ENCODE measurements at regions not wholly inside any gene's neighbourhood (a gene's known extent, or its start where the extent isn't known, plus 50 kb on each side); places are given as distances from the start of the nearest gene placed in this dataset.

DNA sequence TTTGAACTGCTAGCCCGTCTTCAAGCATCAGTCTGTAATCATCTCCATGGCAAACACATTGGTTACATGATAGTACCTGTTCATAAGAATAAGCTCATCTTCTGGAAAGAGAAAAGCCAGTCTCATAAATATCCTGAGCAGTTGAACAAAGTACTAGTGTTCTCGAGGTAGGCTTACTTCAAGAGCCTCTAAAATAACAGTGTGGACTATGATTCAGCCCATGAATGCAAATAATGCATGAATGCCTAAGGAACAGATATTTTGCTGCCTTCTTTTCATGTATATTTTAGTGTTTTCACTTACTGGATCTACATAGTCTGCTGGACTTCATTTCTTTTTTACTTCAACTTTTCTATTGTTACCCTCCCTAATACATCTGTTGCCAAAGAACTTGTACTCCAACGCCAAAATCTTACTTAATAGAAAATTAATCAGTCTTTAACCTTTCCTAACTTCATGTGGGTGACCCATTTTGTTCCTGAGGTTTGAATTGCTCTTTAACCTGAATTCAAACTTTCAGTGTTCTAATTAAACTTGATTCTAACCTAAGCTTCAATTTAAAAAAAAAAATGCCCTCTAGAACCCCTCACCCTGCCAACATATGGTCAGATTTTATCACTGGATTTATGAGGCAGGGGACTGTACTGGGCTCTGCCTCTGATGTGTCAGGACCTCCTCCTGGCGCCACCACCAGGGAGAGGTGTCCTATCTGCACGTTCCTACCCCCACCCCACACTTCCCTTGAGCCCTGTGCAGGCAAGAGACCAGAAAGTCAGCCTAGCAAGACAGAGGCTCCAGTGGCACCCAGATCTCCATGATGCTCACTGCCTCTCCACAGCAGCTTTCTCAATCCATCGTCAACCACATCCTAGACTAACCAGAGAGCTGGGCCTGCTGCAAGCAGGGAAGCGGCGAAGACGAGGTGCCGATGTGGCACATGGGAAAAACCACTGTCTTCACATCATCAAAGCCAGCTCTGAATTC, 264.7 kb upstream of the ID2 start:
- TF ChIP-seq, protein P1, sequence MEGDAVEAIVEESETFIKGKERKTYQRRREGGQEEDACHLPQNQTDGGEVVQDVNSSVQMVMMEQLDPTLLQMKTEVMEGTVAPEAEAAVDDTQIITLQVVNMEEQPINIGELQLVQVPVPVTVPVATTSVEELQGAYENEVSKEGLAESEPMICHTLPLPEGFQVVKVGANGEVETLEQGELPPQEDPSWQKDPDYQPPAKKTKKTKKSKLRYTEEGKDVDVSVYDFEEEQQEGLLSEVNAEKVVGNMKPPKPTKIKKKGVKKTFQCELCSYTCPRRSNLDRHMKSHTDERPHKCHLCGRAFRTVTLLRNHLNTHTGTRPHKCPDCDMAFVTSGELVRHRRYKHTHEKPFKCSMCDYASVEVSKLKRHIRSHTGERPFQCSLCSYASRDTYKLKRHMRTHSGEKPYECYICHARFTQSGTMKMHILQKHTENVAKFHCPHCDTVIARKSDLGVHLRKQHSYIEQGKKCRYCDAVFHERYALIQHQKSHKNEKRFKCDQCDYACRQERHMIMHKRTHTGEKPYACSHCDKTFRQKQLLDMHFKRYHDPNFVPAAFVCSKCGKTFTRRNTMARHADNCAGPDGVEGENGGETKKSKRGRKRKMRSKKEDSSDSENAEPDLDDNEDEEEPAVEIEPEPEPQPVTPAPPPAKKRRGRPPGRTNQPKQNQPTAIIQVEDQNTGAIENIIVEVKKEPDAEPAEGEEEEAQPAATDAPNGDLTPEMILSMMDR (IDR thresholded peaks at IDR 0.05; ENCODE audit: partially characterized antibody, unreplicated experiment), result no peak
- H3K4me1 Mint-ChIP-seq (ENCODE audit: low read depth, unreplicated experiment), result no peaks in the 10 kb centered on the region
- no peaks in the 10 kb centered on the region for H3K9me3 Mint-ChIP-seq (ENCODE audit: unreplicated experiment)
- no peak overlapping the region for H3K4me3 Mint-ChIP-seq (ENCODE audit: unreplicated experiment)
- no peaks in the 10 kb centered on the region for H3K27me3 Mint-ChIP-seq (ENCODE audit: unreplicated experiment)
- DNase-seq, result no peak
- H3K36me3 Mint-ChIP-seq (ENCODE audit: unreplicated experiment), result no peaks in the 10 kb centered on the region
- H3K27ac Mint-ChIP-seq (ENCODE audit: unreplicated experiment), result no peak overlapping the region

DNA sequence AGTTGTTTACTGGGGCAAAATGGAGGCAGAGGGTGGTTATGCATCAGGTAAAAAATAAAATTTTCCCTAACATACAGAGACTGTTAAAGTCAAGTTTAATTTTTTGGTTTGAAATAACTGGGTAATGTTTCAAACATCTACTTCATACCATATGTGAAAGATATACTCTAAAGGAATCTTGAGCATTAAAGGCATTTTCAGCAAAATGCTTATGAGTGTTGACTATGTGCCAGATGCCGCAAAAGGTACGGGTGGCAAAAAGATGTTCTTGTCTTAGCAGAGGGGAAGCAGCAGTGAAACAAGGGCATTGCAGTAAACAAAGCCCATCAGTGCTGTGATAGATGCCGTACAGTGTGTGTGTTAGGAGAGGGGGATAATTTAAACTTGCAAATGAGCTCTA, 263.1 kb upstream of the ID2 start:
- Mint-ChIP-seq H3K4me1 (ENCODE audit: low read depth, unreplicated experiment) (no peaks in the 10 kb centered on the region), H3K36me3 (ENCODE audit: unreplicated experiment) (no peaks in the 10 kb centered on the region), H3K4me3 (ENCODE audit: unreplicated experiment) (no peak overlapping the region), H3K9me3 (ENCODE audit: unreplicated experiment) (no peaks in the 10 kb centered on the region), H3K27ac (ENCODE audit: unreplicated experiment) (no peak overlapping the region), H3K27me3 (ENCODE audit: unreplicated experiment) (no peaks in the 10 kb centered on the region)
- no peak for DNase-seq
- TF ChIP-seq, protein P1 (IDR thresholded peaks at IDR 0.05; ENCODE audit: partially characterized antibody, unreplicated experiment), result no peak

DNA sequence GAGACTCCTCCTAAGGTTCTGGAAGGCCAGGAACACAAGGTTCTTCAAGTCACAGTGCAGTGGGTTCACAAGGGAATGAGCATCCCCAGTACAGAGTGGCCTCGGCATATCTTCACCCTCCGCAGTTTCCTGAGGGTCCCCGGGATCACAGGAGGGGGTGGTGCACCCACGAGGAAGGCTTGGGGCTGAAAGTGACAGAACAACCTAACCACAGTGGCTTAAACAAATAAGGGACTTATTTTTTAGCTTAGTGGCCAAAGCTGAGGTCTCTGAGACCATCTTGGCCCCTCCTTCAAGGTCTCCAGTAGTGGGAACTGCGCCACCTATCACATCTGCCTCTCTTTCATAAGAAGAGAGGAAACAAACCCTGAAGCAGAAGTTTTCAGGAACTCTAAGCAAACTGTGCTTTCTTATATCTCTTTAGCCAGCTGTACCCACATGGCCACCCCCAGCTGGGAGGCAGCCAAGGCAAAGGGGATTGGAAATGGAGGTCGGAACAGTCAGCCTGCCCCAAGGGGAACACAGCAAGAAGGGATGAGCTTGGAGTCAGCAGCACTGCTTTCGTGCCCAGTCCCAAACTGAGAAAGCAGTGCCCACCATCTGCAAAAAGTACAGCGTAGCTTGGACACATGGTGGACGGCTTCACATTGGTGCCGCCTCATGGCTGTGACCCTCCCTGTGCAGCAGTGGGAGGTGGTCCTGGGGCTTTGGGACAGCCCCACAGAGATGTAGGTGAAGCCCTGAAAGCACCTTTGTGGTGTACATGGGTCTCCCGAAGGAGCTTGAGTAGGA, 260.0 kb upstream of the ID2 start:
- Mint-ChIP-seq H3K4me1 (ENCODE audit: low read depth, unreplicated experiment) (no peaks in the 10 kb centered on the region), H3K27me3 (ENCODE audit: unreplicated experiment) (peaks cover 2% of the 10 kb centered on the region), H3K9me3 (ENCODE audit: unreplicated experiment) (no peaks in the 10 kb centered on the region), H3K36me3 (ENCODE audit: unreplicated experiment) (peaks cover 4% of the 10 kb centered on the region), H3K4me3 (ENCODE audit: unreplicated experiment) (no peak overlapping the region), H3K27ac (ENCODE audit: unreplicated experiment) (no peak overlapping the region)
- TF ChIP-seq, protein P1 (IDR thresholded peaks at IDR 0.05; ENCODE audit: partially characterized antibody, unreplicated experiment), result no peak
- no peak for DNase-seq

DNA sequence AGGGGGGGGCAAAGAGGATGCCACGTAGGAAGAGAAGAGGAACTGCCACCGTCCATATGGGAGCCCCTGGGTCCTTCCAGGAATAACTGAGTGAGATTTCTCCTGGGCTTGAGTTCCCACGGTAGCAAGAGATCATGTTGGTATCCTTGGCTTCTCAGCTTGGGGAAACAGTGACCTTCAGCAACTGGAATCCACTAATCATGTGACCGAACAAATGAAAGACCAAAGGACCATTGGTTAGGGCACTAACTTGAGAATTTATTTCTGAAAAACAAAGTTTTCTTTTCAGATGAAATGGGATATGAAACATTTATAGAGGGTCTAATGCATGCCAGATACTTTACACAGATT, 259.4 kb upstream of the ID2 start:
- TF ChIP-seq, protein P1 (IDR thresholded peaks at IDR 0.05; ENCODE audit: partially characterized antibody, unreplicated experiment), result no peak
- DNase-seq, result no peak
- no peak overlapping the region for H3K4me3 Mint-ChIP-seq (ENCODE audit: unreplicated experiment)
- peaks cover 4% of the 10 kb centered on the region for H3K36me3 Mint-ChIP-seq (ENCODE audit: unreplicated experiment)
- no peak overlapping the region for H3K27ac Mint-ChIP-seq (ENCODE audit: unreplicated experiment)
- peaks cover 3% of the 10 kb centered on the region for H3K4me1 Mint-ChIP-seq (ENCODE audit: low read depth, unreplicated experiment)
- peaks cover 3% of the 10 kb centered on the region for H3K9me3 Mint-ChIP-seq (ENCODE audit: unreplicated experiment)
- H3K27me3 Mint-ChIP-seq (ENCODE audit: unreplicated experiment), result peaks cover 2% of the 10 kb centered on the region
